Large intestine (tissue), 3 donors: ENCODE measurements at regions not wholly inside any gene's neighbourhood (a gene's known extent, or its start where the extent isn't known, plus 50 kb on each side); places are given as distances from the start of the nearest gene placed in this dataset.

Experiments used
- DNase-seq, 2 donors: peaks; one replicate each; pipeline versions ENCODE4 v3.0.0 to v3.0.0-alpha.2; 2013
- H3K27ac ChIP-seq: one replicate; pipeline ENCODE4 v1.5.1; 2013; ENCODE audit warnings: low read length
- H3K27me3 ChIP-seq: 2 replicates; pipeline ENCODE4 v1.6.1; 2013; ENCODE audit warnings: low read length; ENCODE audit not compliant: control insufficient read depth, insufficient read depth
- H3K36me3 ChIP-seq: 2 replicates; pipeline ENCODE4 v1.6.1; 2013; ENCODE audit warnings: low read length; ENCODE audit not compliant: control insufficient read depth, insufficient read depth
- H3K4me1 ChIP-seq: one replicate; pipeline ENCODE4 v1.6.1; 2013; ENCODE audit warnings: low read length; ENCODE audit not compliant: control insufficient read depth, insufficient read depth
- H3K4me3 ChIP-seq: one replicate; pipeline ENCODE4 v1.5.1; 2013; ENCODE audit warnings: low read length
- H3K9me3 ChIP-seq: one replicate; pipeline ENCODE4 v1.6.1; 2013; ENCODE audit warnings: mild to moderate bottlenecking, low read depth, low read length, moderate library complexity; ENCODE audit not compliant: control insufficient read depth
- WGBS: methylation state at CpG from one replicate; pipeline ENCODE4 v1.1.5; 2013; ENCODE audit warnings: low lambda C conversion rate; ENCODE audit not compliant: insufficient coverage; 5-methylcytosine and 5-hydroxymethylcytosine counted together

- no CpG with 5 or more reads among the region's 1 CpG for WGBS
- no peaks in the 10 kb centered on the region for H3K4me1 ChIP-seq
- no peaks in the 10 kb centered on the region for H3K36me3 ChIP-seq
- no peak for DNase-seq
- no peak overlapping the region for H3K4me3 ChIP-seq
- peaks cover 6% of the 10 kb centered on the region for H3K9me3 ChIP-seq
- H3K27ac ChIP-seq: no peak overlapping the region
- H3K27me3 ChIP-seq: no peaks in the 10 kb centered on the region
These were observed 1725.0 kb downstream of the TP53TG3F start for GRCh38 chr16:35184356-35184870.

GRCh38 chr16:35185366-35186044 lies 1726.1 kb downstream of the TP53TG3F start:
- Histone ChIP-seq H3K4me3 (no peak overlapping the region), H3K9me3 (peaks cover 6% of the 10 kb centered on the region), H3K4me1 (no peaks in the 10 kb centered on the region), H3K27me3 (no peaks in the 10 kb centered on the region), H3K27ac (no peak overlapping the region), H3K36me3 (no peaks in the 10 kb centered on the region)
- 40% methylated on average over 1 of the region's 3 CpGs for WGBS
- DNase-seq: no peak

- Histone ChIP-seq H3K27me3 (no peaks in the 10 kb centered on the region), H3K4me1 (no peaks in the 10 kb centered on the region), H3K36me3 (no peaks in the 10 kb centered on the region), H3K27ac (no peak overlapping the region), H3K4me3 (no peak overlapping the region), H3K9me3 (peaks cover 6% of the 10 kb centered on the region)
- no peak for DNase-seq
These were observed 1726.8 kb downstream of the TP53TG3F start for GRCh38 chr16:35186045-35186759.

DNA sequence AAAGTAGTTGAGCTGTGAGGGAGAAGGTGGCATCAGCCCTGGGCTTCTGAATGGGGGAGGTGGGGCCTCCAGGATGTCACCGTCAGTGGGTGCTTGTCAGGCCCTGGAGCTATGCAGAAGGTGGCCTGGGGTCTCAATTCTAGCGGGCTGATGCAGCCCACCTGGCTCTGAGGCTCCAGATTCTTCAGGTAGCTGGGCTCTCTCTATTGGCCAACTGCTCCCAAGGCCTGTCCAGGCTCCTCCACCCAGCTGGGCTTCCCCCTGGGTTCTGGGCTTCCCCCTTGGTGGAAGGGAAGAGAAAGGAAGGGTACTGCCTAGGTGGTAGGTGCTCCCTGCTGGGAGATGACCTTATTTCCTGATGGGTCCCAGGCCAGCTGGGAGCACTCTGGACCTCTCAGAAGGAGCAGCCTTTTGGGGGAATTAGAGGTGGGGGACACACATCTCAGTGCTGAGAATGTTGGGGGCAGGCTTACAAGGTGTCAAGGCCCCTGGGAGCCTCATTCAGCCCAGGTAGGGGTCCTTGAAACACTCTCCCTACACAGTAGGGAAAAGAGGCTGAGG lies 1728.3 kb downstream of the TP53TG3F start:
- Histone ChIP-seq H3K27me3 (no peaks in the 10 kb centered on the region), H3K36me3 (no peaks in the 10 kb centered on the region), H3K27ac (no peak overlapping the region), H3K9me3 (peaks cover 3% of the 10 kb centered on the region), H3K4me1 (no peaks in the 10 kb centered on the region), H3K4me3 (no peak overlapping the region)
- DNase-seq: no peak
- no CpG with 5 or more reads among the region's 2 CpGs for WGBS

DNA sequence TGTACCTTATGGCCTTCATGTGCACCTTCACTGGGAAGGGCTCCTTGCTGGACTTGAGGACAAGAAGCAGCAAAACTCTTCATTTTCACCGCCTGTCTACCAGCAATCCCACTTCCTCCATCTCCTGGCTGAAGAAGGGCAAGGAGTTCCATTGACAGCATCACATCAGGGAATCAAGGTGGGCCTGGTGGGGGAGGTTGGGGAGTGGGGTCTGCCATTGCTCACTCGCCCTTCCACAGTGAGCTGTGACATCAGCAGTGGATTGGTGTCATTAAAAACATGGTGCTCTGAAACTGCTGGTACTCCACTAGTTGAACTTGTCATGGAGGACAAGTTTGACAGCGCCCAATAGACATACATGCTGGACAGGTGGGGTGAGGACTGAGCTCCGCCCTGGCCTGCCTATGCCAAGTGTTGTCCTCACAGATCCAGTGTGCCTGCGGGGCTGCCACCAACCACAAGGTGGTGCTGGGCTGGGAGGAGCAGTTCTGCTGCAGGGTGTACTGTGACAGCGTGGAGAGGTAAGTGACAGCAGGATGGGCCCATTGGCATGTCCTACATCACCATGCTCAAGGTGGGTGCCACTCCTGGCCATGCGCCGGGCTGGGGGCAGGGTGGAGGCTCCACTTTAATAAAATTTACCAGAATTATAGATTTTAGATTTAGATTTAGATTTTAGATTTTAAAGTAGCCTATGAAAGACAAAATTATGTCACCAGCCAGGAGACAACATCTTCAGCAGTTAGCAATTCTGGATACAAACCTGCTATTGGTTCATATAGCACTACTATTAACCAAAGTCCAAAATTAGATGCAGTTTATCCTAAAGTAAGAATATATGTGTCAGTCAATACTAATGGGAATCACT lies 1729.1 kb downstream of the TP53TG3F start:
- H3K27me3 ChIP-seq: no peaks in the 10 kb centered on the region
- H3K4me1 ChIP-seq: no peaks in the 10 kb centered on the region
- no peak overlapping the region for H3K27ac ChIP-seq
- no peaks in the 10 kb centered on the region for H3K36me3 ChIP-seq
- H3K9me3 ChIP-seq: no peaks in the 10 kb centered on the region
- no CpG with 5 or more reads among the region's 8 CpGs for WGBS
- no peak for DNase-seq
- no peak overlapping the region for H3K4me3 ChIP-seq

GRCh38 chr16:35192993-35193392 lies 1733.6 kb downstream of the TP53TG3F start:
- Histone ChIP-seq H3K4me3 (no peak overlapping the region), H3K27ac (no peak overlapping the region), H3K4me1 (no peaks in the 10 kb centered on the region), H3K36me3 (no peaks in the 10 kb centered on the region), H3K27me3 (no peaks in the 10 kb centered on the region), H3K9me3 (peaks cover 14% of the 10 kb centered on the region)
- DNase-seq: no peak
- no CpG with 5 or more reads among the region's 4 CpGs for WGBS

DNA sequence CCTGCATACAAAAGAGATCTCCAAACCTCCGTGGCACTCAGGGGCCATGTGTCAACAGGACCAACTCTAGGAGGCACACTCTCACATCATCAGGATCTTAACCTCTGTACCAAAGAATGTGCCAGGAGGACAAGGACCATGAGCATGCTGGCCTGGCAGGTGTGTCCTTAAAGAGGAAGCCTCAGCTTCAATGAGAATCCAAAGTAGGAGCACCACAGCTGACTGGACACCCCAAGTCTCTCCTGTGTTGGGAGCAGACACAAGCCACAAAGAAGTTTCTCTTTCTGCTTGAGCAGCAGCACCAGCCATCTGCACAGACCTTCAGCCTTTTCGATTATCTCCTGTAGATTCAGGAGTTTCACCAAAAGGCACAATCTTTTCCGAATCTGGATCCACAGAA lies 1734.5 kb downstream of the TP53TG3F start:
- DNase-seq: no peak
- no CpG with 5 or more reads among the region's 3 CpGs for WGBS
- no peaks in the 10 kb centered on the region for H3K27me3 ChIP-seq
- no peaks in the 10 kb centered on the region for H3K36me3 ChIP-seq
- no peaks in the 10 kb centered on the region for H3K4me1 ChIP-seq
- no peak overlapping the region for H3K27ac ChIP-seq
- peaks cover 20% of the 10 kb centered on the region for H3K9me3 ChIP-seq
- no peak overlapping the region for H3K4me3 ChIP-seq

DNA sequence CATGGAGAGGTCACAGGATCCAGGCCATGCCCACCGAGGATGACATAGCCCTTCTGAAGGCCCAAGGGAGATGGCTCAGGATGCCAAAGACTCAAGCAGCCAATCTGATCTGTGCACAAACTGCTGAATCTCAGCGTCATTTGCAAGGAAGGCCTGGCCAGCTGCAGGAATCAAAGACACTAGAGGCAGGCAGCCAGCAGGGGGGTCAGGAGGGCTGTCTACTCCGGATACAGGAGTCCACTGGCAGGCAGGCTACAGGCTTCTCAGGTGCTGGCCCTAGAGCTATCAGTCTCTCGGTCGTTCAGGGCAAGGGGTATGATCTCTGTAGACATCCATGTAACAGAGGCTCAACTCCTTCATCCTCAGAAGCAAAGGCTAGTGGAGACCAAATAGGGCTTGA lies 1735.3 kb downstream of the TP53TG3F start:
- no peak overlapping the region for H3K27ac ChIP-seq
- no peak for DNase-seq
- no peak overlapping the region for H3K4me3 ChIP-seq
- H3K9me3 ChIP-seq: peaks cover 20% of the 10 kb centered on the region
- WGBS: no CpG with 5 or more reads among the region's 5 CpGs
- H3K4me1 ChIP-seq: no peaks in the 10 kb centered on the region
- H3K36me3 ChIP-seq: no peaks in the 10 kb centered on the region
- no peaks in the 10 kb centered on the region for H3K27me3 ChIP-seq

DNA sequence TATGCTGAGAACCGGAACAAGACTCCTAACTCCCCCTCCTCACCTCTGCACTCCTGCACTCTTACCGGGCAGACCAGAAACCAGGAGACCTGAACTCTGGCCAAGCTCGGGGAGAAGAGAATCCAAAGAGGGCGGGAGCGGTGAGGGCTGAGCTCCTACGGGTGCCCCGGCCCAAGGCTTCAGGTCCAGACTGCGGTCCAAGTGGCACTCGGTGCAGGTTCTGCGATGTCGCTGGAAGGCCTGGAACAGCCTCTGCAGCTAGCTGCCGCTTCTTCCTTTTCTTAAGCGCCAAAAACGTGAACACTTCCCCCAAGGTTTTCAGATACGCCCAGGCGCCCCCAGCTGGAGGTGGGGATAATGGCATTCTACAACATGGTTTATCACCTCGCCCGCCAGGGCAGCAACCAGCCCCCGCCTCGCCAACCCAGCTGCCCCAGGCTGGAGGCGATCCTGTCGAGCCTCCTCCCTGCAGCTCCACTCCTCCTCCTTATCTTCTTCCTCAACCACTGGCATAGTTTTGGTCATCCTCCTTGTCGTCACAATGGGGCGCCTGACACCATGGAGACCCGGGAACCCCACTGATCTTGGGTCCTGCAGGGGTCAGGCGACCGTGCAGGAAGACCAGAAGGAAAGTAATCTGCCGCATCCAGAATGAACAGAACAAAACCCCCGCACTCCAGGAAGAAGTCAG lies 1735.9 kb downstream of the TP53TG3F start:
- Histone ChIP-seq H3K27ac (no peak overlapping the region), H3K36me3 (no peaks in the 10 kb centered on the region), H3K4me1 (no peaks in the 10 kb centered on the region), H3K9me3 (peaks cover 20% of the 10 kb centered on the region), H3K4me3 (no peak overlapping the region), H3K27me3 (no peaks in the 10 kb centered on the region)
- no CpG with 5 or more reads among the region's 29 CpGs for WGBS
- no peak for DNase-seq

GRCh38 chr16:35195864-35196216 lies 1736.4 kb downstream of the TP53TG3F start:
- H3K9me3 ChIP-seq: peaks cover 20% of the 10 kb centered on the region

More at GRCh38 chr16:35195864-35196216, 1736.4 kb downstream of the TP53TG3F start:
- no peaks in the 10 kb centered on the region for H3K4me1 ChIP-seq
- H3K4me3 ChIP-seq: no peak overlapping the region
- DNase-seq: no peak
- H3K27me3 ChIP-seq: no peaks in the 10 kb centered on the region
- 75% methylated on average over 1 of the region's 15 CpGs for WGBS
- H3K27ac ChIP-seq: no peak overlapping the region
- H3K36me3 ChIP-seq: no peaks in the 10 kb centered on the region
